Hepatocyte (in vitro differentiated cells): ENCODE measurements at regions not wholly inside any gene's neighbourhood (a gene's known extent, or its start where the extent isn't known, plus 50 kb on each side); places are given as distances from the start of the nearest gene placed in this dataset.

Experiments used
- DNase-seq: peaks from one replicate; pipeline ENCODE4 v3.0.0-alpha.2; 2016; ENCODE audit warnings: low spot score
- H2AFZ ChIP-seq: fragments of 200-600 bp; sonication (generic); 2 replicates; pipeline ENCODE4 v1.6.0; 2016; ENCODE audit warnings: antibody characterized with exemption, mild to moderate bottlenecking
- H3K27ac ChIP-seq: fragments of 200-600 bp; sonication (generic); 2 replicates; pipeline ENCODE4 v1.5.1; 2016; ENCODE audit warnings: mild to moderate bottlenecking
- H3K27me3 ChIP-seq: fragments of 200-600 bp; sonication (generic); 2 replicates; pipeline ENCODE4 v1.6.1; 2016
- H3K36me3 ChIP-seq: fragments of 200-600 bp; sonication (generic); replicated peaks from 2 replicates; pipeline ENCODE4 v1.5.1; 2016; ENCODE audit warnings: low read depth; ENCODE audit not compliant: insufficient read depth
- H3K4me1 ChIP-seq: fragments of 200-600 bp; sonication (generic); 2 replicates; pipeline ENCODE4 v1.5.1; 2016; ENCODE audit warnings: mild to moderate bottlenecking, moderate library complexity; ENCODE audit not compliant: insufficient read depth
- H3K4me2 ChIP-seq: fragments of 200-600 bp; sonication (generic); 2 replicates; pipeline ENCODE4 v1.6.0; 2016
- H3K4me3 ChIP-seq: fragments of 200-600 bp; sonication (generic); 2 replicates; pipeline ENCODE4 v1.5.1; 2016; ENCODE audit warnings: mild to moderate bottlenecking
- H3K79me2 ChIP-seq: fragments of 200-600 bp; sonication (generic); 2 replicates; pipeline ENCODE4 v1.6.0; 2017; ENCODE audit warnings: mild to moderate bottlenecking
- H3K9me2 ChIP-seq: fragments of 200-600 bp; sonication (generic); replicated peaks from 2 replicates; pipeline ENCODE4 v1.6.0; 2017; ENCODE audit warnings: mild to moderate bottlenecking; ENCODE audit not compliant: insufficient read depth
- H3K9me3 ChIP-seq: fragments of 200-600 bp; sonication (generic); 2 replicates; pipeline ENCODE4 v1.5.1; 2016; ENCODE audit warnings: low read depth, mild to moderate bottlenecking
- H4K20me1 ChIP-seq: fragments of 200-600 bp; sonication (generic); 2 replicates; pipeline ENCODE4 v1.6.0; 2016; ENCODE audit warnings: mild to moderate bottlenecking; ENCODE audit not compliant: insufficient read depth, poor library complexity, severe bottlenecking
- CTCF ChIP-seq: fragments of 200-600 bp; sonication (generic); IDR thresholded peaks from 2 replicates; pipeline ENCODE4 v1.5.1; 2016; ENCODE audit warnings: antibody characterized with exemption, mild to moderate bottlenecking; ENCODE audit not compliant: poor library complexity
- EZH2 ChIP-seq: fragments of 200-600 bp; sonication (generic); IDR thresholded peaks from 2 replicates; pipeline ENCODE4 v1.6.1; 2016; ENCODE audit warnings: antibody characterized with exemption, mild to moderate bottlenecking, borderline replicate concordance
- EZH2phosphoT487 ChIP-seq: fragments of 200-600 bp; sonication (generic); IDR thresholded peaks from one replicate; pipeline ENCODE4 v1.6.1; 2018; ENCODE audit warnings: antibody characterized with exemption, mild to moderate bottlenecking, low read depth, moderate library complexity; ENCODE audit not compliant: unreplicated experiment, severe bottlenecking
- WGBS: methylation state at CpG from one replicate; pipeline ENCODE4 v1.1.6; 2016; ENCODE audit warnings: low lambda C conversion rate; ENCODE audit errors: missing lambda C conversion rate; 5-methylcytosine and 5-hydroxymethylcytosine counted together

- no peak overlapping the region for H3K27ac ChIP-seq
- H3K79me2 ChIP-seq: no peaks in the 10 kb centered on the region
- DNase-seq: no peak
- WGBS: 98% methylated on average over 3 of the region's 3 CpGs
- H3K4me1 ChIP-seq: peaks cover 17% of the 10 kb centered on the region
- H3K36me3 ChIP-seq: no peaks in the 10 kb centered on the region
- H3K27me3 ChIP-seq: no peaks in the 10 kb centered on the region
- no peaks in the 10 kb centered on the region for H3K9me2 ChIP-seq
- no peak overlapping the region for H3K4me3 ChIP-seq
- TF ChIP-seq EZH2: no peak
- TF ChIP-seq CTCF: no peak
- no peak for TF ChIP-seq EZH2phosphoT487
- no peak overlapping the region for H3K4me2 ChIP-seq
- H4K20me1 ChIP-seq: no peaks in the 10 kb centered on the region
- no peaks in the 10 kb centered on the region for H3K9me3 ChIP-seq
- no peak overlapping the region for H2AFZ ChIP-seq
Measured at GRCh38 chr10:29883231-29883630, 176.2 kb downstream of the JCAD start.

GRCh38 chr10:29882766-29883165, 176.6 kb downstream of the JCAD start:
- H3K9me3 ChIP-seq: no peaks in the 10 kb centered on the region
- no peak for TF ChIP-seq EZH2phosphoT487
- TF ChIP-seq CTCF: no peak
- no peak for TF ChIP-seq EZH2
- DNase-seq: no peak
- 88% methylated on average over 7 of the region's 7 CpGs for WGBS
- no peak overlapping the region for H3K4me2 ChIP-seq
- H3K27me3 ChIP-seq: no peaks in the 10 kb centered on the region
- no peaks in the 10 kb centered on the region for H3K36me3 ChIP-seq
- H3K79me2 ChIP-seq: no peaks in the 10 kb centered on the region
- H3K4me1 ChIP-seq: peaks cover 17% of the 10 kb centered on the region
- no peaks in the 10 kb centered on the region for H3K9me2 ChIP-seq
- H2AFZ ChIP-seq: no peak overlapping the region
- H3K4me3 ChIP-seq: no peak overlapping the region
- H3K27ac ChIP-seq: no peak overlapping the region
- no peaks in the 10 kb centered on the region for H4K20me1 ChIP-seq

- Histone ChIP-seq H4K20me1 (no peaks in the 10 kb centered on the region), H2AFZ (no peak overlapping the region), H3K27me3 (no peaks in the 10 kb centered on the region), H3K79me2 (no peaks in the 10 kb centered on the region), H3K4me1 (peaks cover 17% of the 10 kb centered on the region), H3K9me2 (no peaks in the 10 kb centered on the region), H3K36me3 (no peaks in the 10 kb centered on the region), H3K27ac (no peak overlapping the region), H3K4me2 (no peak overlapping the region), H3K9me3 (no peaks in the 10 kb centered on the region), H3K4me3 (no peak overlapping the region)
- DNase-seq: no peak
- TF ChIP-seq EZH2phosphoT487 (no peak), EZH2 (no peak), CTCF (no peak)
- 80% methylated on average over 5 of the region's 5 CpGs for WGBS
Measured at GRCh38 chr10:29881811-29882210, 177.6 kb downstream of the JCAD start.

- H3K9me3 ChIP-seq: no peaks in the 10 kb centered on the region
- no peak for TF ChIP-seq CTCF
- no peak for TF ChIP-seq EZH2
- no peak for TF ChIP-seq EZH2phosphoT487
- no peak overlapping the region for H3K4me2 ChIP-seq
- 50% methylated on average over 9 of the region's 9 CpGs for WGBS
- no peak overlapping the region for H3K4me3 ChIP-seq
- no peaks in the 10 kb centered on the region for H3K27me3 ChIP-seq
- DNase-seq: no peak
- peaks cover 17% of the 10 kb centered on the region for H3K4me1 ChIP-seq
- no peaks in the 10 kb centered on the region for H4K20me1 ChIP-seq
- no peaks in the 10 kb centered on the region for H3K36me3 ChIP-seq
- no peaks in the 10 kb centered on the region for H3K79me2 ChIP-seq
- no peak overlapping the region for H3K27ac ChIP-seq
- no peak overlapping the region for H2AFZ ChIP-seq
- H3K9me2 ChIP-seq: no peaks in the 10 kb centered on the region
Measured at GRCh38 chr10:29881336-29881771, 178.0 kb downstream of the JCAD start.
